ENCODE measurements at regions not wholly inside any gene's neighbourhood (a gene's known extent, or its start where the extent isn't known, plus 50 kb on each side); places are given as distances from the start of the nearest gene placed in this dataset.
A peak's percentile ranks its signal among the peaks of the same experiment; 100 is the strongest.

DNA sequence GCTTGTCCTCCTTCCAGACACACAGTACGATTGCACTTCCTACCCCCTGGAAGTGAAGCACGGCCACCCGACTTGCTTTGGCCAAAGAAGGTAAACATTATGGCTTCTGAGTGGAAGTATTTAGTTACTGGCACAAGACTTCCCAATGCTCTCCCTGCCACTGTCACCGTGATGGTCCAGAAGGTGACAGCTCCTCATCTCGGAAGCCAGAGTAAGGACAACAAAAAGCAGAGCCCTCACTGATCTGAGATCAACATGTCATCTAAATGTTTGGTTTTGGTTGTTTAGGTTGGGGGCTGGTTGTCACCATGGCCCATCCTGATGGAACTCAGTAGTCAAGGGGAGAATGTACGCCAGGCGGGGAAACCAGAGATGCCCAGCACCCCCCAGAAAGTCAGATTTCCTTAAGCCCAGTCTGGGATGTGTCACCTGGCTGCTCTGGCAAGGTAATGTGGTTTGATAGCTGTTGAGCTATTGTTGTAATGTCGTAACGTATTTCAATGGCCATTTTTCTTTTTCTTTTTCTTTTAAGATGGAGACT is 170.1 kb upstream of the ZNF536 start:
- 82 to 88% methylated on average over 9 of the region's 9 CpGs for WGBS, 2 donors
- intact Hi-C loops (cut with DNase I; ENCODE audit: low total_unique reads) = no loop called here
- H3K4me3 ChIP-seq (ENCODE audit: low read depth, poor library complexity, severe bottlenecking) = no peak overlapping the region
- TF ChIP-seq, protein P1, sequence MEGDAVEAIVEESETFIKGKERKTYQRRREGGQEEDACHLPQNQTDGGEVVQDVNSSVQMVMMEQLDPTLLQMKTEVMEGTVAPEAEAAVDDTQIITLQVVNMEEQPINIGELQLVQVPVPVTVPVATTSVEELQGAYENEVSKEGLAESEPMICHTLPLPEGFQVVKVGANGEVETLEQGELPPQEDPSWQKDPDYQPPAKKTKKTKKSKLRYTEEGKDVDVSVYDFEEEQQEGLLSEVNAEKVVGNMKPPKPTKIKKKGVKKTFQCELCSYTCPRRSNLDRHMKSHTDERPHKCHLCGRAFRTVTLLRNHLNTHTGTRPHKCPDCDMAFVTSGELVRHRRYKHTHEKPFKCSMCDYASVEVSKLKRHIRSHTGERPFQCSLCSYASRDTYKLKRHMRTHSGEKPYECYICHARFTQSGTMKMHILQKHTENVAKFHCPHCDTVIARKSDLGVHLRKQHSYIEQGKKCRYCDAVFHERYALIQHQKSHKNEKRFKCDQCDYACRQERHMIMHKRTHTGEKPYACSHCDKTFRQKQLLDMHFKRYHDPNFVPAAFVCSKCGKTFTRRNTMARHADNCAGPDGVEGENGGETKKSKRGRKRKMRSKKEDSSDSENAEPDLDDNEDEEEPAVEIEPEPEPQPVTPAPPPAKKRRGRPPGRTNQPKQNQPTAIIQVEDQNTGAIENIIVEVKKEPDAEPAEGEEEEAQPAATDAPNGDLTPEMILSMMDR (IDR thresholded peaks at IDR 0.05) = no peak
- no peak for TF ChIP-seq POLR2A (IDR thresholded peaks at IDR 0.05)
- DNase-seq (ENCODE audit: low spot score in 2 of 2) = no peak

DNA sequence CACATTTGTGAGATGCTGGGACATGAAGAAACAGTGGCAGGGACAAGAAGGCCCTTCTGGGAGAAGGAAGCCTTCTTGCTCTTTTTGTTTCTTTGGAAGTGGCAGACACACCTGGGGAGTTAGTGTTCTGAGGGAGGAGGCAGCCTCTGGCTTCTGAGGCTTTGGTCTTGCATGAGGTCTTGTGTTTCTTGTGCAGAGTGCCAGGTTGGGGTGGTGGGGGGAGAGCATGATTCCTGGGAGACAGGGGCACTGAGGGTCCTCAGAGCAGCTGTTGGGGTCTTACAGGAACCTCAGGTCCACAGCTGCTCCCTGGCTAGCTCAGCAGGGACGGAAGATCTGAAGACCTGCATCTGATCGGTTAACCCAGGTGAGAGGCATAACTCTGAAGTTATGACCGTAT is 167.5 kb upstream of the ZNF536 start:
- 95% methylated on average over 3 of the region's 3 CpGs for WGBS, 2 donors
- no peak overlapping the region for H3K4me3 ChIP-seq (ENCODE audit: low read depth, poor library complexity, severe bottlenecking)
- DNase-seq (ENCODE audit: low spot score in 2 of 2) = peak; percentile 4 to 62
- intact Hi-C loops (cut with DNase I; ENCODE audit: low total_unique reads) = no loop called here
- TF ChIP-seq, protein P1 (IDR thresholded peaks at IDR 0.05) = no peak
- TF ChIP-seq POLR2A (IDR thresholded peaks at IDR 0.05) = no peak

DNA sequence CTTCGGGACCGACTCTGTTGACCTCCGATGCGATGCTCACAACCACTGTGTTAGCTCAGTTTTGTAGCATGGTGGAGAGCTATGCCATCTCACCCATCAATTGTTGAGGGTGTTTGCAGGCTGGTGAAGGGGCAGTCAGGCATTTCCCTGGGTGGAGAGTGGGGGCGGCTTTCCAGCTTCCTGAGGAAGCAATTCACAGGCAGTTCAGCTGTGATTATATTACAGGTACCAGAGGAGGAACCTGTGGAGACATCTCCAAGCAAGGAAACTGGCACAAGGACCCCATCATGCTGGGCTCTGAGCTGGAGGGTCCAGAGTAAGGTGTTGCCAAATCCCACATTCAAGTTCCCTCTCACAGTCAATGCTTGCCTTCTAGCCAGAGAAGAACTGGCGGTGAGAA is 166.0 kb upstream of the ZNF536 start:
- no peak for TF ChIP-seq POLR2A (IDR thresholded peaks at IDR 0.05)
- TF ChIP-seq, protein P1 (IDR thresholded peaks at IDR 0.05) = no peak
- H3K4me3 ChIP-seq (ENCODE audit: low read depth, poor library complexity, severe bottlenecking) = no peak overlapping the region
- peak in 1 of 2 donors; percentile 6 for DNase-seq (ENCODE audit: low spot score in 2 of 2)
- intact Hi-C loops (cut with DNase I; ENCODE audit: low total_unique reads) = no loop called here
- 87 to 95% methylated on average over 6 of the region's 6 CpGs for WGBS, 2 donors

DNA sequence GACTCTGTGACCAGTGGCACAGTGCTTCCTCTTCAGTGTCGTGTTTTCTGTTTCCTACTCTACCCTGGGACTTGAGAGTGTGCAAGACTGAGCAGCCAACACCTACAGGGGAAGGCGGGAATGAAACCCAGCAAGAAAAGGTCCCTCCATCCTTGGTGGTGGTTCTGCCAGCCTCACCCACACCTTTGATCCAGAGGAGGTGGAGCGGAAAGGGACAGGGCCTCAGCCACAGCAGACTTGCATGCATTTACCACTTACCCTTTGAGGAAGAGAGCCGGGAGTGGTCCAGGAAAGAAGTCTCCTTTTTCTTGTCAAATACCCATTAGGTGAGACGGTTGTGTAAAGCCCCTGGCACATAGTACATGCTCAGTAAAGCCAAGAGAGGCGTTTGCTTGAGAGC is 164.8 kb upstream of the ZNF536 start:
- no peak overlapping the region for H3K4me3 ChIP-seq (ENCODE audit: low read depth, poor library complexity, severe bottlenecking)
- intact Hi-C loops (cut with DNase I; ENCODE audit: low total_unique reads) = no loop called here
- DNase-seq (ENCODE audit: low spot score in 2 of 2) = peak in 1 of 2 donors; percentile 8
- 79 to 86% methylated on average over 6 of the region's 6 CpGs for WGBS, 2 donors
- TF ChIP-seq, protein P1 (IDR thresholded peaks at IDR 0.05) = no peak
- no peak for TF ChIP-seq POLR2A (IDR thresholded peaks at IDR 0.05)

DNA sequence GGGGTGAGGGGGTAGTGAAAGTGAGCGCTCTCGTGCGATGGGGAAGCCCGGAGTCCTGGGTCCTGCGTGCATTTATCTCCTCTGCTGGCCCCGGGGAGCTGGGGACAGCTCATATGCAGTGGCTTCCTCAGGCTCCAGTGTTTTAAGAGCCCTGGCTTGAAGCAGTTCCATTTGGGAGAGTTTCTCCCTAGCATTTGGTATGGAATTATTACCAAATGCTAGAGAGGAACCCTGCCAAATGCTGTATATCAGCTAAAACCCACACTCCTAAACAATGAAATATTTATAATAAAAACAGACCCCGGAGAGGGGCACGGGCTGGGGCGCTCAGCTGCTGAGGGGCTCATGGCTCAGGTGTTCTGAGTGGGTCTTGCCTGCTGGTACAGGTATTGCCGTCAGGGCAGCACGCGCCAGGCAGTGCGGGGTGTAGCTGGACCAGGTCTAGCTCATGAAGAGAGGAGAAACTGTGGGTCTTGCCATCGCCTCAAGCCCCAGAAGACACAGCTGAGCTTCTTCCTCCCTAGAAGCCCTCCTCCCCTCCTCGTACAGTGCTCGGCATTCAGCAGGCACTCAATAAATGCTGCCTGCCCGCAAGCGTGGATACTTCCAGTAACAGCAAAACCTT is 163.6 kb upstream of the ZNF536 start:
- TF ChIP-seq POLR2A (IDR thresholded peaks at IDR 0.05) = no peak
- TF ChIP-seq, protein P1 (IDR thresholded peaks at IDR 0.05) = no peak
- no peak overlapping the region for H3K4me3 ChIP-seq (ENCODE audit: low read depth, poor library complexity, severe bottlenecking)
- 62 to 66% methylated on average over 18 of the region's 18 CpGs for WGBS, 2 donors
- intact Hi-C loops (cut with DNase I; ENCODE audit: low total_unique reads) = no loop called here
- DNase-seq (ENCODE audit: low spot score in 2 of 2) = peak in 1 of 2 donors; percentile 3

All from lower leg skin (tissue), 4 donors.